Mesendoderm (in vitro differentiated cells): ENCODE measurements at regions not wholly inside any gene's neighbourhood (a gene's known extent, or its start where the extent isn't known, plus 50 kb on each side); places are given as distances from the start of the nearest gene placed in this dataset.
A peak's percentile ranks its signal among the peaks of the same experiment; 100 is the strongest.

Experiments
- DNase-seq: peaks from one replicate; pipeline ENCODE4 v3.0.0; 2013
- H2AK5ac ChIP-seq: 2 replicates; pipeline ENCODE4 v1.6.1; 2013; ENCODE audit warnings: low read length, inconsistent platforms
- H2BK120ac ChIP-seq: 2 replicates; pipeline ENCODE4 v1.6.1; 2013; ENCODE audit warnings: low read depth, mild to moderate bottlenecking, low read length, moderate library complexity, mixed read lengths
- H2BK15ac ChIP-seq: replicated peaks from 2 replicates; pipeline ENCODE4 v1.6.1; 2013; ENCODE audit warnings: low read depth, mild to moderate bottlenecking, moderate library complexity
- H2BK5ac ChIP-seq: 2 replicates; pipeline ENCODE4 v1.6.1; 2013; ENCODE audit warnings: low read length, inconsistent platforms
- H3K18ac ChIP-seq: 2 replicates; pipeline ENCODE4 v1.6.1; 2013; ENCODE audit warnings: mild to moderate bottlenecking, low read length, mixed read lengths
- H3K23ac ChIP-seq: one replicate; pipeline ENCODE4 v1.6.1; 2013; ENCODE audit warnings: low read length
- H3K27ac ChIP-seq: 2 replicates; pipeline ENCODE4 v1.5.1; 2013; ENCODE audit warnings: low read depth, mild to moderate bottlenecking, inconsistent platforms, low read length, moderate library complexity
- H3K27me3 ChIP-seq: 2 replicates; pipeline ENCODE4 v1.6.1; 2013; ENCODE audit warnings: low read length, control low read depth, mild to moderate bottlenecking, inconsistent platforms; ENCODE audit not compliant: insufficient read depth, poor library complexity
- H3K36me3 ChIP-seq: 2 replicates; pipeline ENCODE4 v1.6.1; 2013; ENCODE audit warnings: low read length, inconsistent platforms; ENCODE audit not compliant: control insufficient read depth, insufficient read depth
- H3K4ac ChIP-seq: one replicate; pipeline ENCODE4 v1.6.1; 2013; ENCODE audit warnings: low read depth, mild to moderate bottlenecking, low read length, moderate library complexity
- H3K4me1 ChIP-seq: 2 replicates; pipeline ENCODE4 v1.6.1; 2013; ENCODE audit warnings: low read depth, low read length, inconsistent platforms; ENCODE audit not compliant: control insufficient read depth
- H3K4me2 ChIP-seq: 2 replicates; pipeline ENCODE4 v1.6.1; 2013; ENCODE audit warnings: low read length
- H3K4me3 ChIP-seq: 2 replicates; pipeline ENCODE4 v1.5.1; 2013; ENCODE audit warnings: mild to moderate bottlenecking, low read length
- H3K56ac ChIP-seq: one replicate; pipeline ENCODE4 v1.6.1; 2013; ENCODE audit warnings: low read length
- H3K79me1 ChIP-seq: 2 replicates; pipeline ENCODE4 v1.6.1; 2013; ENCODE audit warnings: low read length, inconsistent platforms
- H3K79me2 ChIP-seq: 2 replicates; pipeline ENCODE4 v1.6.1; 2013; ENCODE audit warnings: mild to moderate bottlenecking, low read length; ENCODE audit not compliant: control insufficient read depth, insufficient read depth
- H3K9ac ChIP-seq: 2 replicates; pipeline ENCODE4 v1.6.1; 2013; ENCODE audit warnings: low read length, inconsistent platforms
- H4K5ac ChIP-seq: one replicate; pipeline ENCODE4 v1.6.1; 2013; ENCODE audit warnings: low read length
- H4K8ac ChIP-seq: one replicate; pipeline ENCODE4 v1.6.1; 2013; ENCODE audit warnings: low read depth, mild to moderate bottlenecking, control low read depth, low read length, moderate library complexity
- WGBS: extraction: QIAGEN DNeasy Blood & Tissue Kit; methylation state at CpG from one replicate; pipeline ENCODE4 v1.1.7; 2013; ENCODE audit warnings: low lambda C conversion rate, missing lambda C conversion rate; ENCODE audit not compliant: insufficient coverage; ENCODE audit errors: extremely low coverage; 5-methylcytosine and 5-hydroxymethylcytosine counted together

GRCh38 chr2:154532763-154533162 lies 165.7 kb upstream of the KCNJ3 start:
- Histone ChIP-seq H3K4me1 (peaks cover 4% of the 10 kb centered on the region), H3K27ac (no peak overlapping the region), H3K27me3 (no peaks in the 10 kb centered on the region), H4K5ac (no peak overlapping the region), H3K23ac (no peak overlapping the region), H3K4me3 (no peak overlapping the region), H3K79me2 (no peaks in the 10 kb centered on the region), H3K36me3 (no peaks in the 10 kb centered on the region), H3K79me1 (no peaks in the 10 kb centered on the region), H3K56ac (no peak overlapping the region), H2BK15ac (no peak overlapping the region), H3K9ac (no peak overlapping the region), H2AK5ac (no peak overlapping the region), H2BK120ac (peak overlapping the region; percentile 38), H3K18ac (no peak overlapping the region), H4K8ac (no peak overlapping the region), H3K4ac (peak overlapping the region; percentile 55), H2BK5ac (no peak overlapping the region), H3K4me2 (no peak overlapping the region)
- peak; percentile 34 for DNase-seq
- WGBS: no CpG with 5 or more reads among the region's 2 CpGs

- no CpG with 5 or more reads among the region's 7 CpGs for WGBS
- H3K18ac ChIP-seq: peak overlapping the region; percentile 75
- peak overlapping the region; percentile 55 for H3K4ac ChIP-seq
- no peak overlapping the region for H4K8ac ChIP-seq
- H3K27me3 ChIP-seq: no peaks in the 10 kb centered on the region
- DNase-seq: peak; percentile 35
- no peak overlapping the region for H3K27ac ChIP-seq
- no peaks in the 10 kb centered on the region for H3K79me1 ChIP-seq
- H2AK5ac ChIP-seq: peak overlapping the region; percentile 53
- no peak overlapping the region for H3K23ac ChIP-seq
- H3K36me3 ChIP-seq: no peaks in the 10 kb centered on the region
- no peaks in the 10 kb centered on the region for H3K79me2 ChIP-seq
- no peak overlapping the region for H3K4me3 ChIP-seq
- H3K4me1 ChIP-seq: peaks cover 4% of the 10 kb centered on the region
- no peak overlapping the region for H3K9ac ChIP-seq
- no peak overlapping the region for H4K5ac ChIP-seq
- no peak overlapping the region for H2BK15ac ChIP-seq
- H3K4me2 ChIP-seq: no peak overlapping the region
- no peak overlapping the region for H2BK120ac ChIP-seq
- H2BK5ac ChIP-seq: peak overlapping the region; percentile 12
- no peak overlapping the region for H3K56ac ChIP-seq
Measured at GRCh38 chr2:154533300-154533940, 165.1 kb upstream of the KCNJ3 start.

- no peak overlapping the region for H3K23ac ChIP-seq
- H3K4me1 ChIP-seq: peaks cover 4% of the 10 kb centered on the region
- H3K4ac ChIP-seq: no peak overlapping the region
- no peaks in the 10 kb centered on the region for H3K79me1 ChIP-seq
- no peak overlapping the region for H3K9ac ChIP-seq
- H3K4me3 ChIP-seq: no peak overlapping the region
- H3K27me3 ChIP-seq: no peaks in the 10 kb centered on the region
- no peak for DNase-seq
- no peak overlapping the region for H4K5ac ChIP-seq
- no peaks in the 10 kb centered on the region for H3K79me2 ChIP-seq
- H3K4me2 ChIP-seq: no peak overlapping the region
- no peak overlapping the region for H2BK15ac ChIP-seq
- no peak overlapping the region for H4K8ac ChIP-seq
- H2AK5ac ChIP-seq: no peak overlapping the region
- H2BK5ac ChIP-seq: no peak overlapping the region
- H2BK120ac ChIP-seq: no peak overlapping the region
- H3K18ac ChIP-seq: no peak overlapping the region
- no peaks in the 10 kb centered on the region for H3K36me3 ChIP-seq
- H3K56ac ChIP-seq: no peak overlapping the region
- H3K27ac ChIP-seq: no peak overlapping the region
Measured at GRCh38 chr2:154537024-154537423, 161.5 kb upstream of the KCNJ3 start.

- no peaks in the 10 kb centered on the region for H3K79me2 ChIP-seq
- no peak overlapping the region for H3K27ac ChIP-seq
- H2AK5ac ChIP-seq: no peak overlapping the region
- no peak overlapping the region for H2BK120ac ChIP-seq
- no peak overlapping the region for H2BK5ac ChIP-seq
- no peak overlapping the region for H4K5ac ChIP-seq
- no peaks in the 10 kb centered on the region for H3K79me1 ChIP-seq
- no peak overlapping the region for H3K4me2 ChIP-seq
- no peaks in the 10 kb centered on the region for H3K36me3 ChIP-seq
- H3K56ac ChIP-seq: no peak overlapping the region
- H2BK15ac ChIP-seq: no peak overlapping the region
- H4K8ac ChIP-seq: no peak overlapping the region
- H3K4me1 ChIP-seq: peaks cover 2% of the 10 kb centered on the region
- no peak overlapping the region for H3K23ac ChIP-seq
- H3K27me3 ChIP-seq: no peaks in the 10 kb centered on the region
- H3K4ac ChIP-seq: no peak overlapping the region
- no peak overlapping the region for H3K9ac ChIP-seq
- H3K4me3 ChIP-seq: no peak overlapping the region
- no CpG with 5 or more reads among the region's 1 CpG for WGBS
- DNase-seq: no peak
- H3K18ac ChIP-seq: no peak overlapping the region
Measured at GRCh38 chr2:154537843-154538450, 160.5 kb upstream of the KCNJ3 start.

GRCh38 chr2:154546341-154546740 lies 152.2 kb upstream of the KCNJ3 start:
- no peak overlapping the region for H4K5ac ChIP-seq
- no CpG with 5 or more reads among the region's 4 CpGs for WGBS

GRCh38 chr2:154549869-154550268 lies 148.6 kb upstream of the KCNJ3 start:
- Histone ChIP-seq H3K4ac (no peak overlapping the region), H3K27ac (no peak overlapping the region), H3K4me1 (no peaks in the 10 kb centered on the region), H3K4me2 (no peak overlapping the region), H3K23ac (no peak overlapping the region), H3K9ac (no peak overlapping the region), H3K36me3 (no peaks in the 10 kb centered on the region), H3K56ac (no peak overlapping the region), H3K18ac (no peak overlapping the region), H3K79me2 (no peaks in the 10 kb centered on the region), H4K5ac (no peak overlapping the region), H4K8ac (no peak overlapping the region), H3K4me3 (no peak overlapping the region), H2BK15ac (no peak overlapping the region), H3K79me1 (no peaks in the 10 kb centered on the region), H3K27me3 (no peaks in the 10 kb centered on the region), H2AK5ac (no peak overlapping the region), H2BK5ac (no peak overlapping the region), H2BK120ac (no peak overlapping the region)
- DNase-seq: no peak

More at GRCh38 chr2:154546341-154546740, 152.2 kb upstream of the KCNJ3 start:
- Histone ChIP-seq H2BK5ac (no peak overlapping the region), H2BK15ac (no peak overlapping the region), H3K4me2 (no peak overlapping the region), H3K4ac (no peak overlapping the region), H3K27ac (no peak overlapping the region), H3K79me1 (no peaks in the 10 kb centered on the region), H4K8ac (no peak overlapping the region), H3K36me3 (no peaks in the 10 kb centered on the region), H3K27me3 (no peaks in the 10 kb centered on the region), H3K79me2 (no peaks in the 10 kb centered on the region), H3K18ac (no peak overlapping the region), H3K4me3 (no peak overlapping the region), H2AK5ac (no peak overlapping the region), H3K9ac (no peak overlapping the region), H3K4me1 (no peaks in the 10 kb centered on the region), H3K56ac (no peak overlapping the region), H2BK120ac (no peak overlapping the region), H3K23ac (no peak overlapping the region)
- no peak for DNase-seq
